GM18868 (cell line): ENCODE measurements at regions not wholly inside any gene's neighbourhood (a gene's known extent, or its start where the extent isn't known, plus 50 kb on each side); places are given as distances from the start of the nearest gene placed in this dataset.

Experiments
- ATAC-seq: cut with Tn5 transposase; IDR thresholded peaks from one replicate; pipeline ENCODE4 v1.9.1; 2021; ENCODE audit warnings: mild to moderate bottlenecking, moderate library complexity; ENCODE audit not compliant: unreplicated experiment

DNA sequence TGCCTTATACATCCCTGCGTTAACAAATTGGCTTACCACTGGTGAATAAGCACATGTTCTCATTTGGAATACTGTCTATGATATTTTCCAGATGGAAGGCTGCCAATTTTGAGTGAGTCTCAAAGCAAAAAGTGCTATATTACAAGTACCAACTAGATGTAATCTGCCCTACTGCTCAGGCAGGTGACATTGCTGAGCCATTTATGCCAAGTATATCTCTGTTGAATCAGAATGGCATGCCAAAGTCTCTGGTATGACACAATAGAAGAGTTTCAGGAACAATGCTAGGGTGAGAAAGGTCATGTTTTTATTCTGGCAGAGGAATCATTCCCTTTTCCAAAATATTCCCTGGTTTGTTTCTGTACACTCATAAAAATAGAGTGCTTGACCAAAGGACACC is 356.5 kb downstream of the CDH9 start:
- no peak for ATAC-seq

DNA sequence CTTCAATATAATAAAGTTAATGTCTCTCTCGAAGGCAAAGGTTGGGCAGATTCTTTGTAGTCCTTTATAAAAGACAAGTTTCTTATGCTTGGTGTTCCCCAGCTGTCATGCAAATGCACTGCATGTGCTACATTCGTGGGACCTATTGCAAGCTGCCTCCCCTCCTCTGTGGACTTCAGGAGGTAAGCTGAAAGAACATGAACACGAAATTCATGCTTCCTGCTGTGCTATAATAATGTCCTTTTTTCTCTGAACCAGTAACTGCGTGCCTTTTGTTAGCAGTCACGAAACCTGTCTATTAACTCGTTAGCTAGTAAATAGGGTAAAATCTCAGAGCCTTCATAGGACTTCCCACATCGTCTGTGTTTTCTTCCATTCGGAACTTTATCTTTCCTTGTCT is 363.5 kb downstream of the CDH9 start:
- no peak for ATAC-seq

DNA sequence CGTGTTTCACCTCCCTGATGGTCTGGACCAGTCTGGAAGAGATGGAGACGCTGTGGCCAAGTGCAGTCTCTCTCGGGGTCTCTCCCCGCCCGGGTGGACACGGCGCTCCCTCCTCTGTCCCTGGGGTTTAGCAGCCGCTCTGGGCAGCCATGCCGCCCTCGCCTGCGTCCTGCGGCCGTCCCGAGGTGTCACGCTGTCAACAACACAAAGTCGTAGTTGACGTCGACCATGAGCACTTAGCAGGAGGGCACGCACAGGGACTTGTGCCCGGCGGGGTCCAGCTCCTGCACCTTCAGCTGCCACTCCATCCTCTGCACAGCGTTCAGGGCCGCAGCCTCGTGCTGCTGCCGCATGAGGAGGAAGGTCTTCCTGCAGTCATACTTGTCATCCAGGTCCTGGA is 368.9 kb downstream of the CDH9 start:
- no peak for ATAC-seq

- ATAC-seq, result no peak
Measured at GRCh38 chr5:26669031-26669430, 369.4 kb downstream of the CDH9 start.

DNA sequence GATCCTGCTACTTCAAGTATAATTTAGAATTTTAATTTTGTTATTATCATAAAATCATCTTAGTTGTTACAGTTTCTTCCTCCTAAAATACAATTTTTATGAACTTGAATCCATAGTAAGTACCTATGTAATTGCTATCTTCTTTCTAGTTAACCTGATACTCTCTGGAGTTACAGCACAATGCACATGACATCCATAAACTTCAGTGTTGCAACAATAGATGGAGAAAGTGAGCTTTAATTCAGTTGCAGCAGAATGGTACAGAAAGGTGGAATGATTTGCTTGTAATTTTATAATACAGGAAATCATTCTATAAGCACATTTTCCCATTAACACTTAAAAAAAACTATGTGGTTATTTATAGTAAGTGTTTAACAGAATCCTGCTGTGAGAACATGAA is 372.0 kb downstream of the CDH9 start:
- no peak for ATAC-seq

GRCh38 chr5:26663500-26663899 is 374.9 kb downstream of the CDH9 start:
- no peak for ATAC-seq

DNA sequence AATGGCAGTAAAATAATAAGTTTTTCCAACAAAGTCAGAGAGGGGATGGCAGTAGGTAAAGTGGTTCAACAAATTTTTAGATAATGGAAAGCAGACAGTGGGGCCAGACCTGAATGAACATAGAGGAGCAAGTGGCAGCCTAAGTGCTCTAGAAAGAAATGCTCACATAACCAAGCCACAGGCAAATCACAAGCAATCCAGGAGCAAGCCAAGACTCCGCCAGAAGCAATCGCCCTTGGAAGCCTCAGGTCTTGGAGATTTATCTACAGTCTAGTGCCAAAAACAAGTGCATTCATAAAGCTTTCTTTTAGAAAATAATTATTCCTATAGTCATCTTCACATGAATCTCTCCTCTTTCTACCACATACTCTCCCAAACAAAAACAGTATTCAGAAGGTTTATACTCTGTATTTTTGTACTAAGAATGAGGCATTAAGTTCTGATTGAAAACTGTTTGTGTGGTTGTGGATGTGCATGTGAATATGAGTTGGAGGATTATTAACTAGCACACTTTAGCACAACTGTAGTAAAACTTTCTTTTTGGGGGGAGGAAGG is 375.5 kb downstream of the CDH9 start:
- ATAC-seq, result no peak

- no peak for ATAC-seq
Measured at GRCh38 chr5:26660116-26660515, 378.3 kb downstream of the CDH9 start.

- ATAC-seq, result no peak
Measured at GRCh38 chr5:26649000-26649399, 389.4 kb downstream of the CDH9 start.

GRCh38 chr5:26647781-26648180 is 390.6 kb downstream of the CDH9 start:
- ATAC-seq, result no peak

GRCh38 chr5:26645659-26646058 is 392.7 kb downstream of the CDH9 start:
- ATAC-seq, result no peak

DNA sequence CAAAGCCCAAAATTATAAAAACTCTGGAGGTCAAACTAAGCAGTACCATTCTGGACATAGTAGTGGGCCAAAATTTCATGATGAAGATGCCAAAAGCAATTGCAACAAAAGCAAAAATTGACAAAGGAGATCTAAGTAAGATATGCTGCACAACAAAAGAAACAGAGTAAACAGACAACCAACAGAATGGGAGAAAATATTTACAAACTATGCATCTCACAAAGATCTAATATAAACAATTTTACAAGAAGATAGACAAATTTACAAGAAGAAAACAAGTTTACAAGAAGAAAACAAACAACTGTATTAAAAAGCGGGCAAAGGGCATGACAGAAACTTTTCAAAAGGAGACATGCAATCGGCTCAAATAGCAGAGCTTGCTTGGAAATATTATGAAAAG is 396.9 kb downstream of the CDH9 start:
- no peak for ATAC-seq

DNA sequence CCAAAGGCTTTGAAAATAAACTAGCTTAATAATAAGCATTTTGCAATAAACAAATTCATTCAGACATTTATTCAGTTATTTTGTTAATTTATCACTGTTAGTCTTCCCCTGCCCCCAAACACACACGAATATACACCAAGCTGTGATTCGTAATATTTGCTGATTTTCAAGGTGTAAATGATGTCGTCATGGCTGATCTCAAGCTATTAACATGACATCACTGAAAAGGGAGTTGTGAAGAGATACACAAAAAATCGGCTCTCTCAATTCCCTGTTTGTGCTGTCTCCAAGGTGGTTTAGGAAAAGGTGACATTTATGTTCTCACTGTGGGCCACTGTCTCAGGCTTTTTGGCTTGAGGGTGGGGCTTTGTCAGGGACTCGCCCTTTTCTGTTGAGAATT is 413.3 kb downstream of the CDH9 start:
- ATAC-seq, result no peak

- no peak for ATAC-seq
Measured at GRCh38 chr5:26622947-26623346, 415.4 kb downstream of the CDH9 start.

DNA sequence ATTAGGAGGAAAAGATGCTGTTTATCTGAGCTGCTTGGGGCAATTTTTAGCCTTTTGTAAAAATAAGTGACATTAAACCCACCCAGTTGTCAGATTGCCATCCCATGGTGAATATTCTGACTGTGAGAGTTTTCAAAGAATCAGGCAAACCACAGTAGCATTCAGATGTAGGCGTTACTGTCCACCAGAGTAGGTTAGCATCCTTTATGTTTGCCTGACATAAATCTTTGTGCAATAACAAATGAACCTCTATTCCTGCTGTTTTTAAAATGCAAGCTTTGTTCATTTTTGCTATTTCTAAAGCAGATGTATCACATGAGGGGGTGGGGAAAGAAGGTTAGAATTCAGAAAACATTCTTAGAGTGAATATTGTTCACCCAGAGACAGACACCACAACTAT is 427.8 kb downstream of the CDH9 start:
- no peak for ATAC-seq

GRCh38 chr5:26601563-26601962 is 436.8 kb downstream of the CDH9 start:
- no peak for ATAC-seq

DNA sequence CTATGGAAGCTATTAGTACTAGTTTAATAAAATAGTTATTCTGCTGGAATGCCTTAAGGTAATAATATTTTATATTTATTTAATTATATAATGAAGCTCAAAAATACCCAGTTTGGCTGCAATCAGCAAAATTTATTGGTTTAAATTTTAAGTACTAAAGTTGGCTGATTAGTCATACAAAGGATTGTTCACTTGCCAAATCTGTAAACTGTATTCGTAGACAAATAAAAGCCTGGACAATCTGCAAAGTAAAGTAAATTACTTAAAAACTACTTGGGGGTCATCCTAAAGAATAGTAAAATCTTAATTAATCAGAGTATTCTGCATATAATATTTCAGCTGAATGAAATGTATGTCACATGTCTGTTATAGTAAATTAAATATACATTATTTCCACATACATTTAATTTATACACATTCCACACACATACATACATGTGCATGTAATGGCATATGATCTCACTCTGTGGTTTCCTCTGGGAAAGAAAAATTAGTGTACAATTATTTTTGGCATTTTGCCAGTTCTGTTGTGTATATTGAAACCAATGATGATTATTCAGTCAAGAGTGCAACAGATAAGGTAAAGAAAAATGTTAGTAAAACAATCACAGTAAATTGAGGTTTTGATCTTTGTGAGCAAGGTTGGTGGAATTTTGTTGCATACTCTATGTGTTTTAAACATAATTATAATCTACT is 455.9 kb downstream of the CDH9 start:
- ATAC-seq, result no peak

DNA sequence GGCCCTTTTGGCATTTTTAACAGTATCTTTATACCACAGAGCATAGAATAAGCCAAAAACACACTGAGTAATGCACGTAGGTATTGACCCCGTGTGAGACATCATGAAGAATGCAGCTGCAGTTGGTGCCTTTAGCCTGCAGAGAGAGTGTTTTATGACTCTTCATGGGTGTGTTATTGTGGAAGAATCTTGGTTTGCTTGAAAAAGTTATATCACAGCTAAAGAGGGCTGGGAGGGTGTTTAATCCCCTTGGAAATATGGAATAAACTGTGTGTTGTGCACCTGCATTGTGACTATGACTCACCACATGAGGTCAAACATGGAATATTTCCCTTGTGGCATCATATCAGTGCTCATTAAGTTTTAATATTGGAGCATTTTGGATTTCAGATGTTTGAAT is 458.7 kb downstream of the CDH9 start:
- no peak for ATAC-seq

GRCh38 chr5:26578002-26578401 is 460.4 kb downstream of the CDH9 start:
- ATAC-seq, result no peak

DNA sequence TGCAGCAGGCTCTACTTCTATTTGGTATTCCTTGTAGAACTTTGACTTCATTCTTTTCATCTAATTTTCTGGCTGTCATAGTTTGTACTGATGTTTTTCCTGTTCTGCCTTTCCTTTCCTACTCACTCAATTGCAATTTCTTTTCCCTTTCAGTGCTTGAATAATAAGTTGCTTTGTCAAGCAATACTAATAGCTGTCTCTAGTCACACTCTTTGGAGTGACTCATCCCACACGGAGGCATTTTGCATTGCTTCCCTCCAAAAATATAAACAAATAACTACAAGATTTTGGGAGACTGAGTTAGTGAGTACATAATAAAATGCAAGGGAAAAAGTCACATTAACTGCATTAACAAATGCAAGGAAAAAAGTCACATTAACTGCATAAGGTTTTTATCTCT is 465.9 kb downstream of the CDH9 start:
- no peak for ATAC-seq

DNA sequence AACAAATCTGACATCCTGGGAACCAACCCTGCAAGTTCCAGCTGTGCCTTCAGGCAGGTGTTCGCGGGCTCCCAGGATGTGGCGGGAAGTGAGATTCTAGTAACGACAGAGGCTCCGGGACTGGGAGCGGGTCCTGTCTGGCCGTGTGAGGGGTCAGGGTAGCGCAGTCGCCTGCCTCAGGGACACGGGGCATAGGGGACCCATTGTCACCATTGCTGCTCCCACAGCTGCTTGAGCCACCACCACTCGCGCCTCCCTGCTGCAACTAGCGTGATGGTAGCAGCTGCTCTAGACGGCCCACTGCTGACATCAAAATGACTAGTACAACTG is 468.5 kb downstream of the CDH9 start:
- ATAC-seq, result no peak

- ATAC-seq, result no peak
Measured at GRCh38 chr5:26569241-26569928, 469.0 kb downstream of the CDH9 start.

DNA sequence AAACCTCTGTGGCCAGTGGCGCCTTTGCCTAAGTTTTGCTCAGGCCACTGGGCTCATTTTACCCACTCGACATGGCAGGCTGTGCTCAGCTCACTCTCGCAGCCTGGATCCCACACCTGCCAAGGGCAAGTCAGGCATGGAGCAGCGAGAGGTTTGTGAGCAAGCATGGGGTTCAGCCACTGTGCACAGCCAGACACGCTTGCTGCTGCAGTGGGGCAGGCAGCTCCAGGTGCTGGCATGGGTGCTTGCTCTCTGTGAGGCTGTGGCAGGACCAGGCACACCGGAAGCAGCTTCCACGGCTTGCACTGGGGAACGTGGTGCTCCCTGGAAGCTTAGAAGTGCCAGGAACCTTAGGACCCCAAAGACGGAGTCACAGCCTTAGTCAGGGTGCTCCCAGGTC is 470.1 kb downstream of the CDH9 start:
- no peak for ATAC-seq
